Superior temporal gyrus (tissue), 1 donor: ENCODE measurements at regions not wholly inside any gene's neighbourhood (a gene's known extent, or its start where the extent isn't known, plus 50 kb on each side); places are given as distances from the start of the nearest gene placed in this dataset.
"Not testable (repeated sequence)": the region's sequence is repeated elsewhere in the genome, so short reads cannot be mapped to it uniquely, and the experiment has no call there.

Source experiments
- DNase-seq: peaks from one replicate; pipeline ENCODE4 v3.0.0-alpha.2; 2016; ENCODE audit errors: extremely low spot score

DNA sequence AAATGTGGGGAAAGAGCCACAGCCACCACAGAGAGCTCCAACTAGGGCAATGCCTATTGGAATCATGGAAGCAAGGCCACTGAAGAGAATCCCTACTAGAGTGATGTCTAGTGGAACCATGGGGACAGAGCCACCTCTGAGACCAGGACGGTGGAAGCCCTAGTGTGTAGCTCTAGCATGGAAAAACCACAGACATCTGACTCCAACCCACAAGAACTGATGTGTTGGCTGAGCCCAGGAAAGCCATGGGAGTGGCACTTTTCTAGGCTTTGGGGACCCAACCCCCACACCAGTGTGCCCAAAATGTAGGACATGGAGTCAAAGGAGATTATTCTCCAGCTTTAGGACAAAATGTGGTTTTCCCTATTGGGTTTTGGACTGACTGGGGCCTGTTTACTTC, 721.9 kb downstream of the BRINP1 start:
- DNase-seq = no peak

DNA sequence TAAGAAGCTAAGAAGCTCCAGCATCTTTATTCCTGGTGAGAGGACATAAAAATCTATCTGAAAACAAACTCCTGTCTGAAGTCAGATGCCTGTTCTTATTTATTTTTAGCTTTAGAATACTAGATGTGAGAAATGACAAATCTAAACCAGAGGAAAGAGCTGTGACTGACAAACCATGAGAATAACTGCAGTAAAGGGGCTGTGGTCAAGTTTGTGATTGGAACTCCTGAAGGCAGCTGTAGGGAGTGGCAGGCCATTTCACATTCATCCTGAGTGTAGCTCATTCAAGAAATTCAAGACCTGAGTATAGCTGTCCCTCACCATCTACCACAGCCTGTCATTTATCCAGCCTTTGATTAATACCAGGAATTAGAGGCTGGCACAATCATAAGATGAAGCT, 718.8 kb downstream of the BRINP1 start:
- DNase-seq = no peak

DNA sequence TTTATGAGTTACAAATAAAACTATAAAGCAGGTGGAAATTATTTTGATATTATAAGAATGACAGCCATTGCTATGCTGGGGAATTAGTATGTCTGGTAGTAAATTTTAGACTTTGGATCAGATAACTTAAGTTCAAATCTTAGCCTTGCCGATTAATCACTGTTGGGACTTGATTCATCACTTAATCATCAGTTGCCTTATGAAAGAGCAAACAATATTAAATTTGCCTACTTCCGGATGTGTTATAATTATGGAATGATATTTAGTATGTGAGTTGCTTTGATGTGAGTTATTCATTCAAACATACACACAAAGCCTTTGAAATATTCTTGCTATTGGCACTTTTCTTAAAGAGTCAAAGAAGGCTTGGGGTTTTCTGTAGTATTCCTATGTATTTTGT, 717.7 kb downstream of the BRINP1 start:
- no peak for DNase-seq

DNA sequence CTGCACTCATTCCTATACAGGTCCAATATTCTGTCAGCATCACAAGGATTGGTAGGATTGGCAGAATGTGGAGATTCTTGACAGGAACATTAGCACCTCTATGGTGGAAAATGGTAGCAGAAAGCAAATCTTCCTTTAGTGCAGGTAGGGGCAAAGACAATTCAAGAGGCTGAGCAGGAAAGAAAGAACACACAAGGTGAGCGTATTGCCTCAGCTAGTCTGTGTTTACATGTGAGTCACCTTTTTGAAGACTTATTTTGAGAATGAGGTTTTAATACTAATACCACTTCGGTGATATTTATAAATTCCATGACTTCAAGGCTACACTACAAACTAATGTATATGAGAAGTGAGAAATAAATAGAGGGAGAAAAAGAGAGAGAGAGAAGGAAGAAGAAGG, 717.0 kb downstream of the BRINP1 start:
- DNase-seq = no peak

DNA sequence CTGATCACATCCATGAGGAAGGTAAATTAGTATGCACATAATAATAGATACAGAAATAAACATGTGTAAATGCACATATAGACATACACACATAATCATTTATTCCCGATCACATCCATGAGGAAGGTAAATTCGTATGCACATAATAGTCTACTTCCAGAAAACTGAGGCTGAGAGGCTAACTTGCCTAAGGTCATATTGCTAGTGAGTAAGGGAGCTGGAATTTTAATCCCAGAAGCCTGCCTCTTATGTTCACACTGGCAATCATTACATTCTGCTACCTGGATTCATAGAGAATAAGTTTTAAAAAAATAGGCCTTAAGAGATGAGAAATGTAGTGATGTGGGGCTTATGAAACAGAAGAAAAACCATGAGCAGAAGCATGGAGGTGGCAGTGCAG, 716.3 kb downstream of the BRINP1 start:
- DNase-seq = no peak

DNA sequence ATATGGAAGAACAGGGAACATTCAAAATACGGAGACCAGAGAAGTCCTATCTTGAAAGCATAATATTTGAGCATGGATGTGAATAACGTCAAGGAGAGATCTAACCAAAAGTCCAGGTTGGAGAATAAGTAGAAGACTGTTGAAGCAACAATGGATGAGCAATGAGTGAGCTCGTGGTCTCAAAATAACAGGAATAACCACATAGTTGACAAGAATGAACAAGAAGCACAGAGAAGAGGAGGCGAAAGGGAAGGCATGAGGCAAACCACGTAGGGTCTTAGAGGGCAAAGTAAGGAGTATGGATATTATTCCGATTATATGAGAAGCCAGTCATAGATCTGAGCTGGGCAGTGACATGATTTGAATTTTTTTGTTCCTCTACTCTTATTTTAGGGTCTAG, 710.2 kb downstream of the BRINP1 start:
- DNase-seq = no peak

DNA sequence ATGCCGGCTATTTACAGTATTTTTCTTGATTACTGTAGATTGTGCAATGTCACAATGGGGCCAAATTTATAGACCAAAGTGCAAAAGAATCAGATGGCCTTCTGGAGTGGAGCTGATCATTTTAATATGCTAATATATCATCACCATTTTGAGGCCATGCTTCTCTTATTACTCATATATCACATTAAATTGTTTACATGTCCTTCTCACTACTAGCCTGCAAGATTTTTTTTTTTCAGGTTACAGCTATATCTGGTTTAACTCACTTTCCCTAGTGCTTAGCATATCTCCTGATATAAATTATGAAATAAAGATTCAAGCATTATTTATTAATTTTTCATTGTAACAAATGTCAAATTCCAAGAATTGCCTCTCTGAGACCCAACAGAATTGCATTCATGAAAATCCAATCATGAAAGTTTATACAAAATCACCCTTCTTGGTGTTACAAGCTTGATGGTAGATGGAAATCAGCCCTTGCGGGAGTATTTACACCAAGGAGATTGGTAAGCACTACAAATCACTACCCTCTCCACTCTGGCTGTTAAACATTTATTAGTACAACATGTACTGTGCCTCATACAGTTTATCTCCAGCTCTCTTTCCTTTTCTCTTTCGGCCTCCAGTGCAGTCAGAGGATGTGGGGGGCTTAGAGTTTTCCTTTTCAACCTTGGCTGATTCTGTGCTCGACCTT, 703.9 kb downstream of the BRINP1 start:
- DNase-seq = no peak

DNA sequence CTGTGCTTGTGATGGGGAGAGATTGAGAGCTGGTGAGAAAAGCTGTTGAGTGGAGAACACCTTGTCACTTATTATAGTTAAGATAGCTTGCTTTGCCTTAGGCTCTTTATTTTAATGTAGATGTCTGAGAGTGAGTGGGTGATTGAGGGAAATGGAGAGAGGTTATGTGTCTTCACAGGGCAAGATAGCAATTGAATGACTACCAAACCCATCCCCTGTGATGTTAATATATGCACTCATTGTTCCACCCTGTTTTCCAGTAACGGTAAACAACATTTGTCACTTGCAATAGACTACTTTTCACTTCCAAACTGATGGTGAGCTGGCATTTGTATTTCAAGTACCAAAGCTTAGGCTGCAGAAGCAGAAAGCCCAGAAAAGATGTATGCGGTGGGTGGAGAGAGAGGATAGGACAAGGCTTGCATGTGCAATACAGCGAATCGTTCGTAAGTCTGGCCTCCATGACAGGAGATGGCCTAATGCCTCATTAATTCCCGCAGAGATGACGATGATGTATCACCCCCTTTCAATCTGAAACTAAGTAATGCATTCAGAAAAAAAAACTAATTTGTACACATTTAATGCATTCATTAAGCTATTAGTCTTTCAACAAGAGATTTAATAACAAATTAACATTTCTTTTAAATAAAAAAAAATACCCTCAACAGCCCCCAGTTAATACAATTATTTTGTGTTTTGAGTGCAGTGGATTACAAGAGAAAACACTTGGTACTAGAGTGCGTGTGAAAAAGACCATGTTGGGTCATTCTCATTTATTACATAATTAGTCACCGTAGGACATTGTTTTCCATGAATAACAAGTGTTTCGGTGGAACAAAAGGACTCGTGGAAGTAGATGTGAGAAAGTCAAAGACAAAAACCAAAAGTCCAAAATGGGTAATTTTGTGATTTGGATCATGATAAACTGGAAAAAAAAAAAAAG, 699.0 kb downstream of the BRINP1 start:
- no peak for DNase-seq

DNA sequence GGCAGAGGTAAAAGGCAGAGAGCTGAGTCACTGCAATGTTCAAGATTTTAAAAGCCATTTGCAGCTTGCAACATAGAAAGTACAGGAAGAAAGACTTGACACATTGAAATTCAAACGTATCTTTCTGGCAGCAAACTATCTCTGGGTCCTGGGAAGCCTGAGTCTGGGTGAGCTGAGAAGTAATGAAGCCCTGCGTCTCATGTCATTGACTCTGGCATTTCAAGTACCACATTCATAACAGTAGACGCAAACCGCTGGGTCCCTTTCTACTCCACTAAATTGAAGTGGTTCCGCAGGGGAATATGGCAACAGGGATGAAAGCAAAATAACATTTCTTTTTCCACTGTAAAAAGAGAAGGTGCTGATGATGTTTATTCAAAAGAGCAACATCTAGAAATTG, 694.3 kb downstream of the BRINP1 start:
- no peak for DNase-seq

DNA sequence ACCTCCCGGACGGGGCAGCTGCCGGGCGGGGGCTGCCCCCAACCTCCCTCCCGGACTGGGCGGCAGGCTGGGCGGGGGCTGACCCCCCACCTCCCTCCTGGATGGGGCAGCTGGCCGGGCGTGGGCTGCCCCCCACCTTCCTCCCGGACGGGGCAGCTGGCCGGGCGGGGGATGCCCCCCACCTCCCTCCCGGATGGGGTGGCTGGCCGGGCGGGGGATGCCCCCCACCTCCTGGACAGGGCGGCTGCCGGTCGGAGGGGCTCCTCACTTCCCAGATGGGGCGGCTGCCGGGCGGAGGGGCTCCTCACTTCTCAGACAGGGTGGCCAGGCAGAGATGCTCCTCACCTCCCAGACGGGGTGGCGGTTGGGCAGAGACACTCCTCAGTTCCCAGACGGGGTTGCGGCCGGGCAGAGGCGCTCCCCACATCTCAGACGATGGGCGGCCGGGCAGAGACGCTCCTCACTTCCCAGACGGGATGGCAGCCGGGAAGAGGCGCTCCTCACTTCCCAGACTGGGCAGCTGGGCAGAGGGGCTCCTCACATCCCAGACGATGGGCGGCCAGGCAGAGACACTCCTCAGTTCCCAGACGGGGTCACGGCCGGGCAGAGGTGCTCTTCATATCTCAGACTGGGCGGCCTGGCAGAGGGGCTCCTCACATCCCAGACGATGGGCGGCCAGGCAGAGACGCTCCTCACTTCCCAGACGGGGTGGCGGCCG, 691.1 kb downstream of the BRINP1 start:
- not testable (repeated sequence) for DNase-seq

DNA sequence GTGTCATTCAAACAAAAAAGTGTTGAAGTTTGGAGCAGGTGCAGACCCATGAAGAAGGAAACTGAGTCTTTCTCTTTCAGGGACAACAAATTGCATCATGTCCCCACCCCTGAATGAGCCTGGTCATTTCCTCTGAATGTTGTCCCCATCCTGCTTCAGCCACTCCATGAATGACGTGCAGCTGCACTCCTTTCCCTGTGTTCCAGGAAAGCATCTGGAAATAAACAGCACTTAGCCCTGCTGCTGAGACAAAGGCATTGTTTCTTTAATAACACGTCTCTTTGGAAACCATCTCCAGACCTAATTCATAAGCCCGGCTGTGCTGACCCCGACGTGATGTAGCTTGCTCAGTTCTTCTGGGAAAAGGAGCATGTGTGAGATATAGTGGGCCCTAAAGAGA, 682.3 kb downstream of the BRINP1 start:
- no peak for DNase-seq

DNA sequence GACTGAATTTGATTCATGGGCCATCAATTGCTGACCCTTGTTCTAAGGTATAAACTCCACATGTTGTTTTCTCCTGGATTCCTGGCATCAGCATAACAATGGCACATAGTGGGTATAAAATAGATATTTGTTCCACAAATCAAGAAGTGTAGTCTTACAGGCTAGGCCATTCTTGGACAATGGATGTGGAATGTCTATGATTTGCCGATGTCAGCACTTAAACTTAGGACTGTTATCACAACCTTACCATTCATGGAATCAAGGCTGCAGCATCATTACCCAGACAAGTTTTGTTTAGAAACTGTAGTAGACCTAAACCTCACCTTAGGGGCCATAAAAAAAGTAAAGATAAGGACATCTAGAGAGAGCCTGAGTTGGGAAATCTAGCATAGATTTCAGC, 680.0 kb downstream of the BRINP1 start:
- no peak for DNase-seq

DNA sequence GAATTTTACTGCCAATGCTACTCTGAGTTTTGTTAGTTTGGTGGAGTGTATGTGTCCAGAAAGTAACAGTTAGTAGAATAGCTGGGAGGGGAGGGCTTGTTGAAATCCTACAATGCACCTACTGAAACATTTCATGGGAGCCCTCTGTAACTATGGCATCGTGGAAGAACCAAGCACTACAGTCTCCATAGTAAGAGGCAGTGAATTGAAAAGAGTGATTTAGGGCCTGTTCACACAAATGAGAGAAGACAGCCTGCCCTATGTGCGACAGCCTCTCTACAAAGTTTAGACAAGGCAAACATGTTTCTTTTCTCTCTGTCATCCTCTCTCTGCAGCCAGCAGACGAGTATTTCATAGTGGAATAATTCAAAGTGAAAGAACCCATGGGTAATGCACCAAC, 676.6 kb downstream of the BRINP1 start:
- no peak for DNase-seq

DNA sequence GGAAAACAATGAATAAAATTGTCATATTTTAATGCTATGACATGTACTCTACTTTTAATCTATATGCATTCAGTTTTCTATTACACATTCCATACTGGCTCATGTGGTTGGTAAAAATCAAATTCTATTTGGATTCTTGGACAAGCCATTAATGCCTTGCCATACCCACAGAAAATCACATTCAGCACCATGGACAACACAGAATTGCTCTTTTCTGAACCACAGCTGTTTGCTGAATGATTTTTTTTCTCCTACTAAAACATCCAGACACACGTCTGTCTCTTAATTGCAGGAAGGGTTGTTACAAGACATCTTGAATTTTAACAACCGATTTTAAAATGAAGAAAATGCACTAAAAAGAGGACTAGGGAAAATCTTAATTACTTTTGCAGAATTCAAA, 675.6 kb downstream of the BRINP1 start:
- DNase-seq = no peak

DNA sequence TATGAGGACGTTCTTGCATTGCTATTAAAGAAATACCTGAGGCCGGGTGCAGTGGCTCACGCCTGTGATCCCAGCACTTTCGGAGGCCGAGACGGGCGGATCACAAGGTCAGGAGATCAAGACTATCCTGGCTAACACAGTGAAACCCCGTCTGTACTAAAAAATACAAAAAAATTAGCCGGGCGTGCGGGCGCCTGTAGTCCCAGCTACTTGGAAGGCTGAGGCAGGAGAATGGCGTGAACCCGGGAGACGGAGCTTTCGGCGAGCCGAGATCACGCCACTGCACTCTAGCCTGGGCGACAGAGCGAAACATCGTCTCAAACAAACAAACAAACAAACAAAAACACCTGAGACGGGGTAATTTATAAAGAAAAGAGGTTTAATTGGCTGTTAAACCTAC, 674.0 kb downstream of the BRINP1 start:
- DNase-seq = not testable (repeated sequence)

DNA sequence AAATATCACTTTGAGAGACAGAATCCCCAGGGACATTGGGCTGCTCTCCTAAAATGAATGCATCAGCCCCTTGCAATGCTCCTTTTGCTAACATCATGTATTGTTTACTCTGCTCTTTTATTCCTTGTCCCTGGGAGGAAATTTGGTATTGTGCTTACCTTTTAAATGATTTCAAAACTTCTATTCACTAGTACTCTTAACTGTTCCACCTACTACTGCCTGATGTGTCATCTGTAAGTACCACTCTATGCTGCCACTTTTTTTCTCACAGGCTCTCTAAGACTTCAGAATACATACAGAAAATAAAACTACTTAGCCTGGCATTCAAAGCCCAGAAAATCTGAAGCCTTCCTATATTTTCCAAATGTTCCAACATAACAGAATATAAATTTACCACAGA, 667.2 kb downstream of the BRINP1 start:
- DNase-seq = no peak

DNA sequence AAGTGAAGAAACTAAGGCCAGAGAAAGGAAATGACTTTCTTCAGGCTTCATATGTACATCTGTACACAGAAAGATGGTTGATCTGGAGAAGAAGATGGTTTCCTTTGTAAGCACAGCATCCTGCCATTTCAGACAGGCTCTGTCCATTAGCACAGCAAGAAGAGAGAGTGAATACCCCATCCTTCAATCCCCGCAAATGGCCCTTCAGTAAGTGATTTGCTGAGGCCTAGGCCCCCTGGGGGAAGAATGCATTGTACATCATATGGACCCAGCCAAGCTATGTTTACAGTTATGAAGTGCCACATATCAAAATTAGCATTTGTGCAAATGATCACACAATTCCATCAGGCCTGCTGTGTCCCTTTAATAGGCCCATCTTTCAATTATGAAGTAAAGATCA, 657.4 kb downstream of the BRINP1 start:
- DNase-seq = no peak

DNA sequence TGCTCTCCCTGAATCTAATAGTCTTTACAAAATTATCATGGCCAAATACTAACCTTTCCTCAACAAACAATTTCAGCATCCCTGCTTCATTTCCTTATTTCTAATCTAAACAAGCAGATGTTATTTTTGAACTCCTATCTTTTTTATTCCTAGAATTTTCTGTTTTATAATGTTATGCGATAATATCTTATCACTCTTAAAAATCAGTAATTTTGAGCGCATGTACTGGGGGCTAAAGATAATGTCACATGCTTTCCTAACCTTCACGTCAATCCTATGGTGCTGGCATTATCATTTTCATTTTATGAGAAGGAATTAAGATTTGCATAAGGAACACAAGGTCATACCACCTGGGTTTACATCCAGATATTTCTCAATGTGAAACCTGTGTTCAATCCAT, 648.0 kb downstream of the BRINP1 start:
- no peak for DNase-seq

DNA sequence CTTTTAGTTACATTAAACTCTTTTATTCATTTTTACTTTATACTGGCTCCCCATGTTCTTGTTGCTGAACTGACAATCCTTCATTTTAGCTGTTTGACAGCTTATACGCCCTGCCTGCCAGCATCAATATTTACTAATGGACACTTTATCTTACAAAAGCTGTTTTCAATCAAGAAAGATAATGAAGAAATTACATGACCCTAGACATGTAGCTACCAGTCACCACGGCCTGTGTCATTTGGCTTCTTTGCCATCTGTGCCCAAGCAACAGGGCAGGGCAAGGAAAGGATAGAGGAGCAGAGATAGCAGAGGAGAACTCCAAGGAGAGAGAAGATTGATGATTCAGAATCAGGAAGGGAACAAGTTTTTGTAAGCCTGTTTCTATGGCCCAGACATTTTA, 647.3 kb downstream of the BRINP1 start:
- DNase-seq = no peak

DNA sequence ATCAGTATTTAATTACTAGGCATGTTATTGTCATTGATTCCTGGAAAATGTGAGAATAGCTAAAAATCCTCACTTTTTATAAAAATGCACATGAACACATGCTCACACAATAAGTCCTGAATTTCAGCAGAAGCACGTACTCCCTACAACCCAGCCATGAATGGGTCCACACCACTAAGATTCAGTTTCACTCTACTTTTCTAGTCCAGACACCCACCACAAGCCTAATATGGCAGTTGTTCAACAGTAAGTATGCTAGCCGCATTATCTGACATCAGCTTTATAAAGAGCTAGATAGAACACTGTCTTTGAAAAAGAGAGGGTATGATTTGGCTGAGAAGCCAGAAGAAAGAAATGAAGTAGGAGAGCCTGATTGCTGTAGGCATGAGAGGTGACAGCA, 639.3 kb downstream of the BRINP1 start:
- DNase-seq = no peak

DNA sequence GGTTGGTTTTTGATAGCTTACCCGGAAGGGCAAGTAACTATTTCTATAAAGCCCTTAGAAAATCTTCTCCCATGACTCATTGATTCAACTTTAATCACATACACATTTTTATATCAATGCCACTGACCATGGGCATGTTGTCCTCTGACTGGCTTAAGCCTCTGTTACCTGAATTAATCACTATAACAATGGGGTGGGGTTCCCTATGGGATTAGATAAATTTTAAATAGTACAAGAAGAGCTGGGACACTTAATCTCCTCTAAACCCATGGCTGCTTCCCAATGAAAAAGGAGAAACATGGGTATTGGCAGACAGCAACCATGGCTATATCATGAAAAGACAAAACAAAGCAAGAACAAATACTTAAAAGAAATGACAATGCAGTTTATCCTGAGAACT, 636.2 kb downstream of the BRINP1 start:
- no peak for DNase-seq

DNA sequence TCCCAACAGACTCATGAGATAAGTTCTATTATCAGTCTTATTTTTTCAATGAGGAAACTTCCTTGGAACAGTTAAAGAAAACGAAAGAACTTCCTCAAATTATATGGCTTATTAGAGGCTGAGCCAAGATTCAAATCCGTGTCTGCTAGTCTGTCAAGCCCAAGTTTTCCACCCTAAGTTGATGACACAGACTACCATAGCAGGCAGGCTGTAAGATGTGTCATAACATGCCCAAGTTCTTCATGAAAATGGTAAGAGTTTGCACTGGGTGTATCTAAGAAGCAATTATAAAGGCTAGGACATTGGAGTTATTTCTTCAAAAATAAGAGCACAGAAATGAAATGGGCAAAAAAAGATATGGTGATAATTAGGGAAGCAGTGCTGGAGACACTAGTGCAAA, 634.5 kb downstream of the BRINP1 start:
- DNase-seq = no peak

DNA sequence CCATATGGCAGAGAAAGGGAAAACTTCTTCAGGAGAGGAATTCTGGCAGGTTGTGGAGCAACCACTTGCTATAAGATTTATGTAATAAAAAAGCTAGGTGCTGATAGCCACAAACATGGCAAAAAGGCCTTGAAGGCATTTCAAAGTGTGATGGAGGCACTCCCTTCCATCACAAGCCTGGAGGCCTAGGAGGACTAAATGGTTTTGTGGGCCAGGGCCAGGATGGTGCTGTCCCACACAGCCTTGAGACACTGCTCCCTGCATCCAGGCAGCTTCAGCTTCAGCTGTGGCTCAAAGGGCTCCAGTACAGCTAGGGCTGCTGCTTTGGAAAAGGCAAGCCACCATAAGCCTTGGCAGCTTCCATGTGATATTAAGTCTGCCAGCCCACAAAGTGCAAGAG, 632.8 kb downstream of the BRINP1 start:
- DNase-seq = no peak
